ENCODE measurements at regions not wholly inside any gene's neighbourhood (a gene's known extent, or its start where the extent isn't known, plus 50 kb on each side); places are given as distances from the start of the nearest gene placed in this dataset.

GRCh38 chr5:124549891-124550436 is 196.5 kb downstream of the ZNF608 start:
- TF ChIP-seq CTCF (conservative IDR thresholded peaks at IDR 0.05; ENCODE audit: low read depth, low read length) (no peak), EZH2 (IDR thresholded peaks at IDR 0.05; ENCODE audit: borderline replicate concordance, low read depth, low read length, poor library complexity, severe bottlenecking) (no peak)
